Astrocyte (in vitro differentiated cells and primary cell): ENCODE measurements at regions not wholly inside any gene's neighbourhood (a gene's known extent, or its start where the extent isn't known, plus 50 kb on each side); places are given as distances from the start of the nearest gene placed in this dataset.

ENCODE experiments used
- DNase-seq: peaks from one replicate; pipeline ENCODE4 v3.0.0-alpha.2; 2010; ENCODE audit warnings: low read depth
- FAIRE-seq: peaks from 2 replicates; lab custom pipeline; 2011; peaks lifted over from hg19 to GRCh38; lab: Jason Lieb, UNC
- H2AFZ ChIP-seq: 2 replicates; pipeline ENCODE4 v1.6.0; 2012; ENCODE audit warnings: low read depth, low read length, inconsistent platforms
- H3K27ac ChIP-seq: 2 replicates; pipeline ENCODE4 v1.5.1; 2011; ENCODE audit warnings: low read depth, low read length, inconsistent platforms
- H3K27me3 ChIP-seq: 2 replicates; pipeline ENCODE4 v1.6.0; 2011; ENCODE audit warnings: low read length, inconsistent platforms; ENCODE audit not compliant: insufficient read depth
- H3K36me3 ChIP-seq: 2 replicates; pipeline ENCODE4 v1.5.1; 2011; ENCODE audit warnings: low read length, inconsistent platforms; ENCODE audit not compliant: insufficient read depth
- H3K4me1 ChIP-seq: 2 replicates; pipeline ENCODE4 v1.5.1; 2011; ENCODE audit warnings: low read length, inconsistent platforms; ENCODE audit not compliant: insufficient read depth
- H3K4me2 ChIP-seq: 2 replicates; pipeline ENCODE4 v1.6.0; 2012; ENCODE audit warnings: low read length, inconsistent platforms
- H3K4me3 ChIP-seq: 2 replicates; pipeline ENCODE4 v1.5.1; 2011; ENCODE audit warnings: low read depth, mild to moderate bottlenecking, low read length, inconsistent platforms; ENCODE audit not compliant: insufficient read depth
- H3K79me2 ChIP-seq: 2 replicates; pipeline ENCODE4 v1.6.0; 2012; ENCODE audit warnings: mild to moderate bottlenecking, low read length, inconsistent platforms; ENCODE audit not compliant: insufficient read depth
- H3K9ac ChIP-seq: 2 replicates; pipeline ENCODE4 v1.6.0; 2012; ENCODE audit warnings: mild to moderate bottlenecking, low read length, inconsistent platforms
- H3K9me3 ChIP-seq: 2 replicates; pipeline ENCODE4 v1.5.1; 2012; ENCODE audit warnings: low read depth, mild to moderate bottlenecking, low read length, inconsistent platforms; ENCODE audit not compliant: insufficient read depth
- H4K20me1 ChIP-seq: 2 replicates; pipeline ENCODE4 v1.6.0; 2012; ENCODE audit warnings: low read length, inconsistent platforms; ENCODE audit not compliant: insufficient read depth
- H3K27ac Mint-ChIP-seq: one replicate; pipeline ENCODE4 v1.8.0; 2021; ENCODE audit warnings: mild to moderate bottlenecking, mixed read lengths; ENCODE audit not compliant: unreplicated experiment
- H3K27me3 Mint-ChIP-seq: one replicate; pipeline ENCODE4 v1.8.0; 2021; ENCODE audit warnings: low read depth, mixed read lengths; ENCODE audit not compliant: unreplicated experiment
- H3K36me3 Mint-ChIP-seq: one replicate; pipeline ENCODE4 v1.8.0; 2021; ENCODE audit warnings: low read depth, mixed read lengths; ENCODE audit not compliant: unreplicated experiment
- H3K4me1 Mint-ChIP-seq: one replicate; pipeline ENCODE4 v1.8.0; 2021; ENCODE audit warnings: low read depth, mixed read lengths; ENCODE audit not compliant: unreplicated experiment
- H3K4me3 Mint-ChIP-seq: one replicate; pipeline ENCODE4 v1.8.0; 2021; ENCODE audit warnings: mild to moderate bottlenecking, moderate library complexity, mixed read lengths; ENCODE audit not compliant: unreplicated experiment
- H3K9me3 Mint-ChIP-seq: one replicate; pipeline ENCODE4 v1.8.0; 2021; ENCODE audit warnings: mild to moderate bottlenecking, mixed read lengths; ENCODE audit not compliant: unreplicated experiment
- CTCF ChIP-seq: IDR thresholded peaks from 2 replicates; pipeline ENCODE4 v1.5.1; 2011; ENCODE audit warnings: low read depth, mild to moderate bottlenecking, inconsistent platforms, low read length, moderate library complexity; ENCODE audit not compliant: insufficient read depth
- EZH2 ChIP-seq: IDR thresholded peaks from 2 replicates; pipeline ENCODE4 v1.6.1; 2012; ENCODE audit warnings: mild to moderate bottlenecking, low read length, inconsistent platforms; ENCODE audit not compliant: insufficient read depth

- Histone ChIP-seq H3K27ac (no peak overlapping the region), H2AFZ (no peak overlapping the region), H4K20me1 (no peaks in the 10 kb centered on the region), H3K4me1 (no peaks in the 10 kb centered on the region), H3K9me3 (no peaks in the 10 kb centered on the region), H3K4me3 (no peak overlapping the region), H3K36me3 (no peaks in the 10 kb centered on the region), H3K79me2 (no peaks in the 10 kb centered on the region), H3K27me3 (no peaks in the 10 kb centered on the region), H3K9ac (no peak overlapping the region), H3K4me2 (no peak overlapping the region)
- DNase-seq (no peak), FAIRE-seq (no peak)
- Mint-ChIP-seq H3K4me3 (no peak overlapping the region), H3K27ac (no peak overlapping the region), H3K27me3 (no peaks in the 10 kb centered on the region), H3K4me1 (peaks cover 21% of the 10 kb centered on the region), H3K36me3 (no peaks in the 10 kb centered on the region), H3K9me3 (no peaks in the 10 kb centered on the region)
- TF ChIP-seq EZH2 = no peak
Measured at GRCh38 chr9:23120630-23121029, 674.0 kb downstream of the DMRTA1 start.

- Histone ChIP-seq H2AFZ (no peak overlapping the region), H3K27ac (no peak overlapping the region), H3K4me1 (no peaks in the 10 kb centered on the region), H3K79me2 (no peaks in the 10 kb centered on the region), H3K9me3 (no peaks in the 10 kb centered on the region), H3K9ac (no peak overlapping the region), H3K27me3 (no peaks in the 10 kb centered on the region), H3K4me2 (no peak overlapping the region), H3K36me3 (no peaks in the 10 kb centered on the region), H3K4me3 (no peak overlapping the region), H4K20me1 (no peaks in the 10 kb centered on the region)
- H3K27ac Mint-ChIP-seq = no peak overlapping the region
- TF ChIP-seq CTCF (peak; percentile 77), EZH2 (no peak)
- H3K4me1 Mint-ChIP-seq = peaks cover 10% of the 10 kb centered on the region
- no peak for FAIRE-seq
- H3K4me3 Mint-ChIP-seq = no peak overlapping the region
- no peaks in the 10 kb centered on the region for H3K36me3 Mint-ChIP-seq
- H3K9me3 Mint-ChIP-seq = no peaks in the 10 kb centered on the region
- DNase-seq = peak; percentile 6
- H3K27me3 Mint-ChIP-seq = no peaks in the 10 kb centered on the region
Measured at GRCh38 chr9:23123048-23123632, 676.5 kb downstream of the DMRTA1 start.

- Histone ChIP-seq H3K4me3 (no peak overlapping the region), H2AFZ (no peak overlapping the region), H3K27me3 (no peaks in the 10 kb centered on the region), H3K9ac (no peak overlapping the region), H3K79me2 (no peaks in the 10 kb centered on the region), H4K20me1 (no peaks in the 10 kb centered on the region), H3K9me3 (no peaks in the 10 kb centered on the region), H3K4me1 (no peaks in the 10 kb centered on the region), H3K4me2 (no peak overlapping the region), H3K27ac (no peak overlapping the region), H3K36me3 (no peaks in the 10 kb centered on the region)
- no peak for FAIRE-seq
- Mint-ChIP-seq H3K9me3 (peaks cover 3% of the 10 kb centered on the region), H3K36me3 (no peaks in the 10 kb centered on the region), H3K4me3 (no peak overlapping the region), H3K4me1 (no peaks in the 10 kb centered on the region), H3K27ac (no peak overlapping the region), H3K27me3 (no peaks in the 10 kb centered on the region)
- TF ChIP-seq CTCF (no peak), EZH2 (no peak)
- DNase-seq = no peak
Measured at GRCh38 chr9:23145467-23145866, 680.6 kb downstream of the ELAVL2 start.
